Peyer's patch (tissue), 4 donors: ENCODE measurements at regions not wholly inside any gene's neighbourhood (a gene's known extent, or its start where the extent isn't known, plus 50 kb on each side); places are given as distances from the start of the nearest gene placed in this dataset.

Experiments used
- DNase-seq, 3 donors: peaks; one replicate each; pipeline ENCODE4 v3.0.0-alpha.2; 2017 to 2019
- H3K27ac ChIP-seq, 4 donors: fragments of 200-600 bp; sonication (generic); one replicate each; pipeline ENCODE4 v1.5.1; 2016 to 2019
- H3K27me3 ChIP-seq, 2 donors: fragments of 200-600 bp; sonication (generic); one replicate each; pipeline ENCODE4 v1.5.1; 2019
- H3K36me3 ChIP-seq, 3 donors: fragments of 200-600 bp; sonication (generic); one replicate each; pipeline ENCODE4 v1.5.1; 2016 to 2019
- H3K4me1 ChIP-seq, 4 donors: fragments of 200-600 bp; sonication (generic); one replicate each; pipeline ENCODE4 v1.5.1; 2016 to 2019
- H3K4me3 ChIP-seq, 4 donors: fragments of 200-600 bp; sonication (generic); 1 replicate in 3 of 4; 2 replicates in 1 of 4; pipeline ENCODE4 v1.5.1; 2016 to 2019; ENCODE audit warnings: mild to moderate bottlenecking in 1 of 4
- H3K9me3 ChIP-seq, 4 donors: fragments of 200-600 bp; sonication (generic); one replicate each; pipeline ENCODE4 v1.5.1; 2016 to 2019; ENCODE audit warnings: mild to moderate bottlenecking in 1 of 4
- CTCF ChIP-seq, 6 experiments: fragments of 450-650 bp in 4 of 6; fragments of 200-600 bp in 2 of 6; sonication (generic) in 1 of 6; IDR thresholded peaks; one replicate each; pipeline ENCODE4 v1.5.1; 2017 to 2019; ENCODE audit warnings: antibody characterized with exemption in 6 of 6, mild to moderate bottlenecking in 3 of 6, moderate library complexity in 1 of 6
- POLR2A ChIP-seq, 2 donors: fragments of 450-650 bp; IDR thresholded peaks; one replicate each; pipeline ENCODE4 v1.5.1; 2017; ENCODE audit warnings: antibody characterized with exemption in 2 of 2, mild to moderate bottlenecking in 2 of 2, moderate library complexity in 2 of 2

GRCh38 chr7:21023841-21024484, 237.3 kb upstream of the SP8 start:
- no peaks in the 10 kb centered on the region for H3K36me3 ChIP-seq
- H3K27ac ChIP-seq: no peak overlapping the region
- DNase-seq: no peak
- H3K9me3 ChIP-seq: no peaks in the 10 kb centered on the region
- TF ChIP-seq CTCF (IDR thresholded peaks at IDR 0.05): no peak
- no peak for TF ChIP-seq POLR2A (IDR thresholded peaks at IDR 0.05)
- no peaks in the 10 kb centered on the region for H3K4me1 ChIP-seq
- no peak overlapping the region for H3K4me3 ChIP-seq
- H3K27me3 ChIP-seq: no peaks in the 10 kb centered on the region

GRCh38 chr7:21024485-21024867, 237.8 kb upstream of the SP8 start:
- Histone ChIP-seq H3K9me3 (no peaks in the 10 kb centered on the region), H3K27me3 (no peaks in the 10 kb centered on the region), H3K36me3 (no peaks in the 10 kb centered on the region), H3K4me3 (no peak overlapping the region), H3K27ac (no peak overlapping the region), H3K4me1 (no peaks in the 10 kb centered on the region)
- DNase-seq: no peak
- TF ChIP-seq POLR2A (IDR thresholded peaks at IDR 0.05) (no peak), CTCF (IDR thresholded peaks at IDR 0.05) (no peak)

GRCh38 chr7:21028186-21028585, 241.5 kb upstream of the SP8 start:
- no peaks in the 10 kb centered on the region for H3K9me3 ChIP-seq
- H3K27ac ChIP-seq: no peak overlapping the region
- DNase-seq: peak in 1 of 3 donors; percentile 38
- no peaks in the 10 kb centered on the region for H3K36me3 ChIP-seq
- H3K4me1 ChIP-seq: no peaks in the 10 kb centered on the region
- no peaks in the 10 kb centered on the region for H3K27me3 ChIP-seq
- H3K4me3 ChIP-seq: no peak overlapping the region
- TF ChIP-seq CTCF (IDR thresholded peaks at IDR 0.05) (peak in 3 of 6 experiments; percentile 16 to 34 (median 26)), POLR2A (IDR thresholded peaks at IDR 0.05) (no peak)

GRCh38 chr7:21028599-21028998, 241.9 kb upstream of the SP8 start:
- Histone ChIP-seq H3K27me3 (no peaks in the 10 kb centered on the region), H3K9me3 (no peaks in the 10 kb centered on the region), H3K4me3 (no peak overlapping the region), H3K36me3 (no peaks in the 10 kb centered on the region), H3K4me1 (no peaks in the 10 kb centered on the region), H3K27ac (no peak overlapping the region)
- DNase-seq: no peak
- TF ChIP-seq CTCF (IDR thresholded peaks at IDR 0.05) (no peak), POLR2A (IDR thresholded peaks at IDR 0.05) (no peak)

GRCh38 chr7:21029006-21029405, 242.3 kb upstream of the SP8 start:
- H3K36me3 ChIP-seq: no peaks in the 10 kb centered on the region
- no peaks in the 10 kb centered on the region for H3K9me3 ChIP-seq
- no peaks in the 10 kb centered on the region for H3K27me3 ChIP-seq
- DNase-seq: no peak
- TF ChIP-seq POLR2A (IDR thresholded peaks at IDR 0.05) (no peak), CTCF (IDR thresholded peaks at IDR 0.05) (no peak)
- H3K27ac ChIP-seq: no peak overlapping the region
- no peaks in the 10 kb centered on the region for H3K4me1 ChIP-seq
- H3K4me3 ChIP-seq: no peak overlapping the region
